Superior temporal gyrus (tissue), 1 donor: ENCODE measurements at regions not wholly inside any gene's neighbourhood (a gene's known extent, or its start where the extent isn't known, plus 50 kb on each side); places are given as distances from the start of the nearest gene placed in this dataset.
"Not testable (repeated sequence)": the region's sequence is repeated elsewhere in the genome, so short reads cannot be mapped to it uniquely, and the experiment has no call there.

ENCODE experiments used
- DNase-seq: peaks from one replicate; pipeline ENCODE4 v3.0.0-alpha.2; 2016; ENCODE audit errors: extremely low spot score

DNA sequence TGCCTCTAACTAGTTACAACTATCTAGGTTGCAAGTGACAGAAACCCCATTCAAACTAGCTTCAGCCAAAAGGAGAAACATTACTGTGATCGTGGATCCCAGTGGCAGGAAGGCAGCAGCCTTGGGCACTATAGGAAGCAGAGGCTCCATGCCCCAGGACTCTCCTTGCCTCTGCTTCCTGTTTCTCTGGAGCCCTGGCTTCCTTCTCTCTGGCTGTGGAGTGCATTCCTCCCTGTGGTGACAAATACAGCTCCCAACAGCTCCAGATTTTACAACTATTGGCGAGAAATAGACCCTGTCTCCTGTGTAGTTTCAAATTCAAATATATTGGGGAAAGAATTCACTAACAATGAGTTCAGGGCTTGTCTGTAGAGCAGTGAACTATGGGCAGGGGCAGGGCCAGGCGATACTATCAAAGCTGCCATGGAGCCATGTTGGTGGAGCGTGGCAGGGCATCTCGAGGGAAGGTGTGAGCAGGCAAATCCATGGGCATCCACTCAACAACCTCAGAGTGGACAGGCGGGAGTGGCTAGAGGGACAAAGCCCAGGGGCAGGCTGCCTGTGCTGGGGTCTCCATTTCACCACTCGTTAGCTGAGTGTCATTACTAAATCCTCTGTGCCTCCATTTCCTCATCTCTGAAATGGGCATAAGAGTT, 189.5 kb downstream of the ERCC6L2 start:
- no peak for DNase-seq

DNA sequence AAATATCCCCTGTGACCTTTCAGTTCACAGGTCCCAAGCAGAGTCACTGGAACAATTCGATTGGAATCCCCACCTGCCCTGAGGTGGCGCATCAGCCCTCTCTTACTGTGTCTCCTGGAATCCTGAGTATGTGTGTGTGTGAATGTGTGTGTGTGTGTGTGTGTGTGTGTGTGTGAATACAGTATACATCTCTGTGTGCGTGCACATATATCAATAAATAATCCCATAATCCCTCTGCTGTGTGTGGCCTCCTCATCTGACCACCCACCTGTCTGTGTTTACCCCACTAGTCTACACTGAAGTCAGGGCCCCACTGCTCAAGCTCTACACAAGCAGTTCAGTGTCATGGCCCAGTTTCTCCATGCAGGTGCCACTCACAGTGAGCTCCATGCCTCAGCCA, 187.4 kb downstream of the ERCC6L2 start:
- no peak for DNase-seq

DNA sequence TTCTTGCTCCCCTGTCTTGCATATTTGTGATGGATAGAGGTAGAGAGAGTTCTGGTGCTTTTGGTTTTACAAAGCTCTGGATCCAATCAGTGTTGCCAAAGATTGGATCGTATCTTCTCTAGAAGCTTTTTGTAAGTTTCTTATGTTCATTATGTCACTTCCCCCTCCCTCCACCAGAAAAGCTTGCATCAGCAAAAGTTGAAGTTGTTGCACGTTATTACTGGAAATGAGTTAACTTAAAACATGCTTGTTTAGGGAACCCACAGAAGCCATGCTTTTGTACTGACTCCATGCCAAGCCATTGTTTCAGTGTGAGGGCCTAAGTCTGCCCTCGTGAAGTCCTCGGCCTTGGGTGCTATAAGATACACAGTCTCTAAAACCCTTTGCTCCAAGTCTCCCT, 186.5 kb downstream of the ERCC6L2 start:
- no peak for DNase-seq

DNA sequence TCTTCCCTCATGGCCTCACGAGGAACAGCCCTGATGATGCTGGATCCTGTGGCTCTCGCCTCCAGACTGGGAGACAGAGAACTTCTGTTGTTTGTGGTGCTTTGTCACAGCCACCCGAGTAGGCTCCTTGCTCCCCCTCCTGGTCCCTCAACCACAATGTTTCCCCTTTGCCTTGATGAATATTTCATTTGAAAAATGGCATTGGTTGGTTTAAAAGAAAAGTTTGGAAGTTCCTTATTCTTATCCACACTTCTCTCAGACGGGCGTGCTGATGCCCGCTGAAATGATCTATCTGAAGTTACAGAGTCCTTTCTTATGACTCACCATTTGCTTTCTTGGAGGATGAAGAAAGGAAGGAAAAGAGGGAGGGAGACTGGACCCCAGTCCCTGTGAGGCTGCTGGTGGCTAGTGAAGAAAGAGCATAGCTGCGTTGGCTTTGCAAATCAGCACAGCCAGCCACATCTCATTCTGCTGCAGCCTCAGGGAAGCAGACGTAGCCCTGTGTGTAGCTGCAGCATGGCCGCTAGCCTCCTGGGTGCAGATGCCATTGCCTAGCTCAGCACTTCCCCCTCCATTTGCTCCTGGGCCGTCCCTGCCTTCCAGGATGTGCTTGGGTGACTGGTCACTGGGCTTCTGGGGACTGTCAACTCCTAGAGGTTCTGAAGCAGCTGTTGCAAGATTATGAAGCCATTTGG, 185.9 kb downstream of the ERCC6L2 start:
- peak; percentile 77 for DNase-seq

DNA sequence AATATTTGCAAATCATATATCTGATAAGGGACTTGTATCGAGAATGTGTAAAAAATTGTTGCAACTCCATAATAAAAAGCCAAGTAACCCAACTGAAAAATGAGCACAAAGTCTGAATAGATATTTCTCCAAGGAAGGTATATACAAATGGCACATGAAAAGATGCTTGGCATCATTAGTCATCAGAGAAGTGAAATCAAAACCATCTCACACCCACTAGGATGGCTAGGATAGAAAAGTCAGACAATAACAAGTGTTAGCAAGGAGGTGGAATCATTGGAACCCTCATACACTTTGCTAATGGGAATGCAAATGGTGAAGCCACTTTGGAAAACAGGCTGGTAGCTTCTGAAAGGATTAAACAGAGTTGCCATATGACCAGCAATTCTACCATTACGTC, 182.7 kb downstream of the ERCC6L2 start:
- no peak for DNase-seq

DNA sequence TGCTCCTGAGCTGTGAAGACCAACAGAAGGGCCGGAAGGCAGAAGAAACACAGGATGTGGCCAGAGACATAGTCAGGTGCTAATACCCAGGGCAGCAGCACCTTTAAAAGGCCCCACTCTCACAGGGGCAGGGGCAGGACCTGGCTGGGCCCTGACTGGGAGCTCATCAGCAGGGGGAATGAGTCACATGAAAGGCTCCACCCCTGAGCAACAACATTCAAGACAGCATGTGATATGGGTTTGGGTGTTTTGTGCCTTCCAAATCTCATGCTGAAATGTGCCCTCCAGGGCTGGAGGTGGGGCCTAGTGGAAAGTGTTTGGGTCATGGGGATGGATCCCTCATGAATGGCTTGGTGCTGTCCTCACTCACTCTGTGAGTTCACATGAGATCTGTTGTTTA, 181.7 kb downstream of the ERCC6L2 start:
- DNase-seq, result no peak

DNA sequence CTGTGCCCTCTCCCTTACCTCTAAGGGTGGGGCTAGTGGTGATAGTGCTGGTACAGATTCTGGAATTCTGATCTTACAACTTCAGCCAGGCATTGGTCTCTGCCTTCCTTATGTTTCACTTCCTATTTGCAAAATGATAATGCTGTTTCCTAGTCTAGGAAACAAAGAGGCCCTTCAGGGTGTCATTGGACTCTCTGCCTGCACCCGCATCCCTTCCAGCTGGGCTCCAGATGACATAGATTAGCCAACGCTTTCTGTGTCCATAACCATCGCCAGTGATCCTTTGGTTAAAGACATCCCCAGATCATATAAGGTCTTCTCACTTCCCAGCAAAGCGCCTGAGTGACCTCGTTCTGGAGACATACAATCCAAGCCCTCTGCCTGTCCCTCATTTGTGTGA, 180.7 kb downstream of the ERCC6L2 start:
- no peak for DNase-seq

DNA sequence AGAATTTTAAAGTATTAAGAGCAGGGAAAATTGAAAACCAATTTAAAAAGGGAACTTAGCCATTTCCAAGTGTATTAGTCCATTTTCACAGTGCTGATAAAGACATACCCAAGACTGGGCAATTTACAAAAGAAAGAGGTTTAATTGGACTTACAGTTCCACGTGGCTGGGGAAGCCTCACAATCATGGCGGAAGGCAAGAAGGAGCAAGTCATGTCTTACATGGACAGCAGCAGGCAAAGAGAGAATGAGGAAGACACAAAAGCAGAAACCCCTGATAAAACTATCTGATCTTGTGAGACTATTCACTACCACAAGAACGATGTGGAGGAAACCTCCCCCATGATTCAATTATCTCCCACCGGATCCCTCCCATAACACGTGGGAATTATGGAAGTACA, 178.8 kb downstream of the ERCC6L2 start:
- DNase-seq, result not testable (repeated sequence)

DNA sequence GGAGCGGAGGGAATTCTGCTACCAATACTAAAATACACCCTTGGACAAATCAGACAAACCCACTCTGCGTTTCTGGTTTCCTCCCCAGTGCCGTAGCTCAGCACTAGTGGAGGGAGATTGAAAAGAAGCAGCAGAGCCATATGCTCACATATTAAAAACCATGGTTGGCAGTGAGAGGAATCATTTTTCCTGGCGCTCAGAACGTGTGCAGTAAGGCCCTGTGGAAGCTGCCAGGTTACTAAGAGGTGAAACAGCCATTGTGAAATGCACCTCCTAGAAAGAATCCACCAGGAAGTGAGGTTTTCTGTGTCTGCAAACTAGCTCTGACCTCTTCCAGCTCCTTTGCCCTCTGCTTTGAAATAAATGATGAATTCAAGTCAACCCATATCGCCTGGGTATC, 177.2 kb downstream of the ERCC6L2 start:
- DNase-seq, result no peak

DNA sequence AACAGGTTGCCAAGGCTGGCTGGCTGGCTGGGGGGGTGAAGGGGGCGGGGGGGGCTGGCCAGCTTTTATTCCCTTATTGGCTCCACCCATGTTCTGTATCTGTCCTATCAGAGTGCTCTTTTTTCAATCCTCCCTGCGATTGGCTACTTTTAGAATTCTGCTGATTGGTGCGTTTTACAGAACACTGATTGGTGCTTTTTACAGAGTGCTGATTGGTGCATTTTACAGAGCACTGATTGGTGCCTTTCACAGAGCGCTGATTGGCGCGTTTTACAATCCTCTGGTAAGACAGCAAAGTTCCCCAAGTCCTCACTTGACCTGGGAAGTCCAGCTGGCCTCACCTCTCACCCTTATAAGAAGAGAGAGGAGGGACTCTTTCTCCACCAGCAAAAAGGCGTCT, 175.9 kb downstream of the ERCC6L2 start:
- DNase-seq, result no peak

DNA sequence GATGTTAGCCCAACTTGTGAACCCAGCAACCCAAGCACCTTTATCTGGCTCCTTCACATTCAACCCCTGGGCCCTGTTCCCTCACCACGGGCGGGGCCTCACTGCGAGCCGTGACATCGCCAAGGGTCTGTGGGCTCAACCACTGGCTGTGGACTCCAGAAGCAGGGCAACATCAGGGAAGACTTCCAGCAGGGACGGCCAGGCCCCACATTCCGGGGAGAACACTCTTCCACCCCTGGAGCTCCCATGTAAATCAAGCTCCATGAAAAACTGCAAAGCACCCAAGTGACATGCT, 175.3 kb downstream of the ERCC6L2 start:
- no peak for DNase-seq

DNA sequence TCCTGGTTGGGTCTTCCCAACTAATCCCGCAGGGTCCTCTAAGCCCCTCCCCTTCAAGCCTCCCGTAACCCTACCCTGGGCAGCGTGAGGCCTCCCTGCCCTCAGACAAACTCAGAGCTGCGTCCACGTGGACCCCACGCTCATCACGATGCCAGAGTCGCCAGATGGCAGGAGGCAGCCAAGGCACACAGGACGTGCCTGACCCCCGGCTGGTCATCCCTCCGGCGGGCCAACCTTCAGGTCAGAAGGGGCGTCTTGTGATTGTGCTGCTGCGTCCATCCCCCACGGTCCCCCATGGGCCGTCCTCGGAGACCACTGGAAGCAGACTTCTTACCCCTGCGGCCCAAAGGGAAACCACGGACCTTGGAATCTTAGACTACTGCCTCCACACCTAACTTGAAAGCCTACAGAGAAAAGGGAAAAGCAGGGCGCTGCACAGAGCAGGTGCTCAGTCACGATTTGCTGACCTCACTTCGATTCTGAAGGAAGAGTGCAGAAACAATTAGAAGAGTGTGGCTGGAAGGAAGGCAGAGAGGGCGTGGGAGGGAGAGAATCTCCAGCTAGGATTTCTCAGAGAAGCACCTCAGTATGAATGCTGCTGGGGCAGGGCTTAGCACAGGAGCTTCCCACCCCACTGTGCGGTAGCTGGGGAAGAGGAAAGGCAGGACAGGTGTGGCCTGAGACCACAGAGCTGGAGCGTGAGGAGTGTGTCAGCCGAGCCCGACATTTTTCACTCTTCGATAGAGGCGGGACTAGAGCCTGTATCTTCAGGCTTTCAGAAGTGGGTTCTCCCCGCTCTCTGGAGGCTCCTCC, 174.8 kb downstream of the ERCC6L2 start:
- no peak for DNase-seq

DNA sequence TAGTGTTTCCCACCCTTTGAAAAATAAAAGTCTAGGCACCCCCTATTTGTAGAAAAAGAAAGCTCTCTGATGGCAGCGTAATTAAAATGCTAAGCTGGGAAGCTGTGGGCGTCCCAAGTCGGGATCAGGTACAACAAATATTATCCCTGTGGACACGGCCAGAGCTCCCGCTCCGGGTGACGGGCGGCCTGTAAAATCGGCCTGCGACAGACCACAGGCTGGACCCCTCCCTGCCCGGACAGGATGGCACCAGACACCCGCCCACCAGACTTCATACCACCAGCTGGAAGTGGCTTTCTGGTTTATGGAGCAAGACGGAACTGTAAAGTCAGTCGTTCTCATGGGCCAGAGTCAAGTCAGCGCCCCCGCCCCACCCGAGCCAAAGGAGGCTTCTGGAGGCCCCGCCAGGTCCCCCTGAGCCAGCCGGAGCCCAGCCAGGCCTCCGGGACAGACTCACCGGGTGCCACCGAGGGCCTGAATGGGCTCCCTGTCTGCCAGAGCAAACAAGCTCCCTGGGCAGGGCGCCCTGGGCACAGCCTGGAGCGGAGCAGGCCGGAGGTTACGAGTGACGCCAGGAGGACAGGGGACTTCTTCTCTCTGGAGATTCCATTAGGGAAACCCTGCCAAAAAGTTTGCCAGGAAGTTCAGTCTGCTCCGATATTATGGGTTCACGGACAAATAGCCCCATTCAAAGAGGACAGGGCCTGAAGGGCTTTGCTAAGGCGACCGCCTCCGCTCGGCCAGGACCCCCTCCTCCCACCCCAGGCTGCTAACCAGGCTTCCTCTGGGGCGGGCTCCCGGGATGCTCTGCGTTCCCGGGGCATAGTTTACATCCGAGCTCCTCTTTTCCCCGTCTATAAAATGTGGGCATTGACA, 173.7 kb downstream of the ERCC6L2 start:
- DNase-seq, result peak; percentile 79

DNA sequence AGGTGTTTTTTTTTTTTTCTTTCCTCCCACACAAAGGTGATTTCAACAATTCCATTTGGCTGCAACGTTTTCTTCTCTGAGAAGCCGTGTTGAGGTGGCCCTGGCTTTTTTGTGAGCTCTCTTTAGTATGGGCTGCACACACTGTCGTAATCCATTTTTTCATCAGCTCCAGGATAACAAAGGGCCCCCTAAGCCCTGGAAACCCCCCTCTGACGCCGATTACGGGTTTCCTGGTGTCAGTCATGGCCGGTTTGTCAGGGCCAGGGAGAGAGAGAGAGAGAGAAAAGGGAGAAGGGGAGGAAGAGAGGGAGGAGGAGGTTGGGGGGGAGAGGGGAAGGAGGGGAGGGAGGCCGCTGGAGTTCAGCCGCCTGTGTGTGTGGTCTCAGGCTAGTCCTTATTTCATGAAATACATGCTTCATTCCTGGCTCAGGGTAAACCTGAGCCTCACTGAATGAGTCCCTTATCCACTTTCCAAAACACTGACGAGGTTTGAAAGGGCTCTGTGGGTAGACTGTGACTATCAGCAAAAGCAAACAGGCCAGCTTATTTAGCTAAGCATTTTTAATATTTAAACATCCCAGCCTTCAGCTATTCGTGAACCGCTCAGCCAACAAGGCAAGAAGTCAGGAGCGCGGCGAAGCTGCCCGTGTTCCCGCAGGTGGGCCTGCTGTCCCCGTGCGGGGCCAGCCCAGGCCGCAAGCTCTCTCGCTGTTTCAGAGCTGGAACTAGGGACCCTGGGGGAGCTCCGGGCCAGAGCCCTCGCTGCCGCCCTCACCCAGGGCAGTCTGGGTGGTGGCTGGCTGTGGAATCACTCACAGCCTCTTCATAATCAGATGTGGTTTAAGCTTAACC, 172.8 kb downstream of the ERCC6L2 start:
- peak; percentile 42 for DNase-seq

DNA sequence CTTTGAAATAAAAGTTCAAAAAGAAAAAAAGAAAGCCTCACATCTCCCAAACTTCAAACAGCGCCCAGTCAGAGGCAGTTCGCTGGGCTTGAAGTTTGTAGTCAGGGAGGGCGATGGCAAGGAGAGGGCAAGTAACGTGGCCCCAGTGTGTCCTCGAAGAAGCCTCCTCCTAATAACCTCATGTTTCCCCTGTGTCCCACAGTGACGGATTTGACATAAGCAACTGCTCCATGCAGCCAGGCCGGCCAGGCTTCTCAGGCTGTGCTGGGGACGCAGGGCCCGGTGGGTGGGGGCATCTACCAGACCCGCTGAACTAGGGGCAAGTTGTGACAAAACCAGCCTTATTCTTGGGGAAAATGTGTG, 172.2 kb downstream of the ERCC6L2 start:
- no peak for DNase-seq

DNA sequence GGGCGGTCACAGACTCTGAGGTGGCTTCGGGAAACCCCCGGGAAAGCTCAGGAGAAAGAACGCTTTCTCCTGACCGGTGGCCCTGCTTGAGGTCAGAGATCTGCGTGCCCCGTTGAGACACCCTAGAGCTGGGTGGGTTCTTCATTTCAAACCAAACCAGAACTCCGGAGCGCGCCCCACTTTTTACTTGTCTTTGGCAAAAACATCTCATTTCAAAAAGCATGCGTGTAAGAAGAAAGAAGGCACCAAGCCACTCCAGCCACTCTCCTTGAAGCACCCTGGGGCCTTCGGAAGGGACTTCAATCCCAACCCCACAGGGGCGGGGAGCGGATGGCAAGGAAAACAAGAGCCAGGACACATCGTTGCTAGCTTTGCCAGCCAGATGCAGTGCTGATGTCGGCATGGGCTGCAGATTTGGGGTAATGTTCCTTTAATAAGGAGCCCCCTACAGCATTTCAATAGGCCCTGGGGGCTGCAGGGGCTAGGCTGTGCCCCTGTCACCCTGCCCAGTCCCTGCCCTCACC, 171.7 kb downstream of the ERCC6L2 start:
- no peak for DNase-seq

DNA sequence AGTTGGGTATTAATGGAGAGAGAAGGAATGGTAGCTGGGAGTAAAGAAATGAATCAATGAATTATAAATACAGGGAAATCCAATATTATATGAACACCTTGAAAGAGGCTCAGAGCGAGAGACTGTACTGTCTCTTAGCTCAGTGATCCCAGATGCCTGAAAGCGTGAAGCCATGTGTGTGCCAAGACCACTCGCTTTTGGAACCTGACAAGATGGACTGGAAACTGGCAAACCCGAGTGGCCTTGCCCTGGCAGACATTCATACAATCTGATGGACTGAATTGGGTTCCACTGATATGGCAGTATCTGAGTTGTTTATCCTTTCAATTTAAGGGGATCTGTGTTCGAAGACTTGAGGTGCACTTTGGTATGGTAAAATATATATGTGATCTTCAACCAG, 170.3 kb downstream of the ERCC6L2 start:
- no peak for DNase-seq

DNA sequence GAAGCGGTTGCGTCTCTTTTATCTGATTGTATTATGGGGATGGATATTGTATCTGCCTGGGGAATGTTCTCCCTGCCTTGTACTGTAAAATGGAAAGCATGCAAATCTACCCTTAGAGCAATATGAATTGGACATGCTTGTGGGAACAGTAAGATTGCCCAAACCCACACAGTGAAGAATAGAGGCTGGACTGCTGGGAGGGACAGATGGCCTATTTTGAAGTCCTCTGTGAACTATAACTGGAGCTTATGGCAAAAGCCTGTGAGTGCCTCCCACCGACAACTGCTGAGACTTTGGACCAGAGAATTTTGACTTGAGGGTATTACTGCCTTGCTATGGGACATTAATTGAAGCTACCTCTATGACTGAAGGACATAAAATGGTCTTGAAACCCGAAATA, 168.9 kb downstream of the ERCC6L2 start:
- DNase-seq, result no peak

DNA sequence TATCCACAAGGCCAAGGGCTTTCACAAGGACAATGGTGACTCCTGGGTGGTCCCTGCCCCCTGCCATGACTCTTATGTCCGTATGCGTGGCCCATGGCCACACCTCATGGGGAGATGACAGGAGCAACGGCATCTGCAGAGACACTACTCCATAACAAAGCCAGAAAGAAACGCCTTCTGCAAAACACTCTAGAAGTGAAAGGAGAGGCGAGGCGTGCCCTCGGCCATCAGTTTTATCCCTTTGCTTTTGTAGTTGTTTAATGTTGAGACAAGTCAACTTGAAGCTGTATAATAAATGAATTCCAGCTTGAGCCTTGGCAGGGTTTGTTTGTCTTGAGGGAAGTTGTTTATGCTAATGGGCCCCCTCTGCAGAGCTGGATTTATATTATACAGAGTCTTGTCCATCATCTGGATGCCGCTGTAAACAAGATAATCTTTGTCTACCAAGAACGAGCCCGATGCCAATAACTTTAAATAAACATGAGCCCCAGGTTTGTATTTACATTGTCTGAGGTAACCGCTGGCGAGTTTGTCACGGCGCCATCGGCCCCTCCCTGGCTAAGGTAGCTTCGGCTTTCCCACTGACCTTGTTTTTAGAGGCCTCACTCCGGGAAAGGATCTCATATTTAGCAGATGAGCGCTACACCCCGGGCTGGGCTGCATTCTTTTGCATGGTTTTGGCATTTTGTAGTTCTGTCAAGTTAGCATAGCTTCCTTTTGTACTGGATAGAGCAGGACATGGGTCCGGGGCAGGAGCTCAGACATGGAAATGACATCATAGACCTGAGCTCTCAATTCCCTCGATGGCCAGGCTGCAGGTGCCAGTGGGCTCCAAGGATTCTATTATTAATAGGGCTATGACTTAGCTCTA, 165.3 kb downstream of the ERCC6L2 start:
- no peak for DNase-seq

DNA sequence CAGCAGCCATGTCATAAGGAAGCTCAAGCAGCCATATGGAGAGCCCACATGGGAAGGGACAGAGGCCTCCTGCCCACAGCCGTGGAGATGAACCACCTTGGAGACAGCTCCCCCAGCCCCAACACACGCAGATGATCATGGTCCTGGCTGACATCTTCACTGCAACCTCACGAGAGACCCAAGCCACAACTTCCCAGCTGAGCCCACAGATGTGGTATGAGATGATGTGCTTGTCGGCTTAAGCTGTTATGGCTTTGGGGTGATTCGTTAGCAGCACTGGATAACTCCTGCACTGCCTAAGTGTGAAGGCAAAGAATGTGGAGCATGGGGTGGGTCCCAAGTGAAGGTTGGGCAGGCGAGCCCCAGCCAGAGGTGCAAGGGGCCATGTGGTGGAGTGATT, 163.4 kb downstream of the ERCC6L2 start:
- DNase-seq, result no peak
